CD14-positive monocyte (primary cell): ENCODE measurements at regions not wholly inside any gene's neighbourhood (a gene's known extent, or its start where the extent isn't known, plus 50 kb on each side); places are given as distances from the start of the nearest gene placed in this dataset.

Experiments
- DNase-seq, 3 donors: peaks; one replicate each; pipeline ENCODE4 v3.0.0-alpha.2; 2011 to 2022
- H2AFZ ChIP-seq: 2 replicates; pipeline ENCODE4 v1.6.0; 2012; ENCODE audit warnings: mild to moderate bottlenecking, low read depth, low read length, inconsistent platforms; ENCODE audit not compliant: insufficient read depth, poor library complexity, severe bottlenecking
- H3K27ac ChIP-seq, 2 donors: 1 replicate in 1 of 2; 2 replicates in 1 of 2; pipeline ENCODE4 v1.5.1; 2012 to 2013; ENCODE audit warnings: low read length in 2 of 2, control low read depth in 1 of 2, inconsistent platforms in 1 of 2, low read depth in 1 of 2, mild to moderate bottlenecking in 1 of 2
- H3K27me3 ChIP-seq, 2 donors: one replicate each; pipeline versions ENCODE4 v1.6.0 to v1.6.1; 2011 to 2013; ENCODE audit warnings: low read length in 2 of 2; ENCODE audit not compliant: control insufficient read depth in 2 of 2, insufficient read depth in 2 of 2
- H3K36me3 ChIP-seq, 2 donors: replicated peaks in 1 of 2; 1 replicate in 1 of 2; 2 replicates in 1 of 2; pipeline versions ENCODE4 v1.5.1 to v1.6.1; 2012 to 2013; ENCODE audit warnings: low read length in 2 of 2, control low read depth in 1 of 2, inconsistent platforms in 1 of 2, mild to moderate bottlenecking in 1 of 2; ENCODE audit not compliant: insufficient read depth in 2 of 2, control insufficient read depth in 1 of 2
- H3K4me1 ChIP-seq, 2 donors: 1 replicate in 1 of 2; 2 replicates in 1 of 2; pipeline versions ENCODE4 v1.5.1 to v1.6.1; 2012 to 2013; ENCODE audit warnings: low read length in 2 of 2, control low read depth in 1 of 2, inconsistent platforms in 1 of 2, mild to moderate bottlenecking in 1 of 2, moderate library complexity in 1 of 2; ENCODE audit not compliant: insufficient read depth in 2 of 2, control insufficient read depth in 1 of 2
- H3K4me2 ChIP-seq: replicated peaks from 2 replicates; pipeline ENCODE3; 2012; ENCODE audit warnings: low read length, moderate library complexity, mild to moderate bottlenecking; ENCODE audit not compliant: poor library complexity, severe bottlenecking; ENCODE audit errors: extremely low read depth
- H3K4me3 ChIP-seq, 3 experiments: fragments of 200-600 bp in 1 of 3; sonication (generic) in 1 of 3; replicated peaks in 1 of 3; 1 replicate in 2 of 3; 2 replicates in 1 of 3; pipeline ENCODE4 v1.5.1; 2011 to 2013; ENCODE audit warnings: low read length in 3 of 3, mild to moderate bottlenecking in 3 of 3, control low read depth in 2 of 3, low read depth in 2 of 3, inconsistent platforms in 1 of 3, moderate library complexity in 1 of 3
- H3K79me2 ChIP-seq: 2 replicates; pipeline ENCODE4 v1.6.0; 2012; ENCODE audit warnings: mild to moderate bottlenecking, control low read depth, inconsistent platforms, low read length, moderate library complexity; ENCODE audit not compliant: insufficient read depth
- H3K9ac ChIP-seq: 2 replicates; pipeline ENCODE4 v1.6.0; 2017; ENCODE audit warnings: low read length, mild to moderate bottlenecking; ENCODE audit not compliant: insufficient read depth, poor library complexity, severe bottlenecking
- H3K9me3 ChIP-seq, 2 donors: replicated peaks in 1 of 2; 1 replicate in 1 of 2; 2 replicates in 1 of 2; pipeline versions ENCODE4 v1.5.1 to v1.6.1; 2012 to 2013; ENCODE audit warnings: low read length in 2 of 2, control low read depth in 1 of 2; ENCODE audit not compliant: control insufficient read depth in 1 of 2, insufficient read depth in 1 of 2
- H4K20me1 ChIP-seq: 2 replicates; pipeline ENCODE4 v1.6.0; 2012; ENCODE audit warnings: mild to moderate bottlenecking, low read length, control low read depth, moderate library complexity; ENCODE audit not compliant: insufficient read depth
- H3K27ac Mint-ChIP-seq, 7 donors: one replicate each; pipeline ENCODE4 v1.8.0; 2020; ENCODE audit warnings: mild to moderate bottlenecking in 7 of 7, mixed read lengths in 7 of 7, moderate library complexity in 6 of 7, inconsistent platforms in 2 of 7
- H3K27me3 Mint-ChIP-seq, 3 donors: one replicate each; pipeline ENCODE4 v1.8.0; 2021 to 2022; ENCODE audit warnings: low read depth in 3 of 3, mild to moderate bottlenecking in 3 of 3, mixed read lengths in 3 of 3, moderate library complexity in 3 of 3, inconsistent platforms in 1 of 3
- H3K36me3 Mint-ChIP-seq, 2 donors: one replicate each; pipeline ENCODE4 v1.8.0; 2020; ENCODE audit warnings: mixed read lengths in 2 of 2, inconsistent platforms in 1 of 2, mild to moderate bottlenecking in 1 of 2
- H3K4me1 Mint-ChIP-seq: one replicate; pipeline ENCODE4 v1.8.0; 2020; ENCODE audit warnings: mild to moderate bottlenecking, mixed read lengths
- H3K4me3 Mint-ChIP-seq, 2 donors: one replicate each; pipeline ENCODE4 v1.8.0; 2020; ENCODE audit warnings: mild to moderate bottlenecking in 2 of 2, mixed read lengths in 2 of 2, moderate library complexity in 1 of 2
- H3K9me3 Mint-ChIP-seq, 7 donors: one replicate each; pipeline ENCODE4 v1.8.0; 2020 to 2022; ENCODE audit warnings: mixed read lengths in 7 of 7, mild to moderate bottlenecking in 6 of 7, moderate library complexity in 6 of 7, inconsistent platforms in 2 of 7
- CTCF ChIP-seq: fragments of 200-600 bp; IDR thresholded peaks from one replicate; pipeline ENCODE4 v1.8.0; 2022; ENCODE audit warnings: antibody characterized with exemption, mild to moderate bottlenecking
- WGBS: methylation state at CpG from one replicate; pipeline ENCODE4 v1.1.5; 2013; ENCODE audit warnings: missing lambda C conversion rate; ENCODE audit not compliant: insufficient coverage; 5-methylcytosine and 5-hydroxymethylcytosine counted together
- intact Hi-C, 2 donors: fragments of 100-400 bp; cut with micrococcal nuclease; formaldehyde crosslinking; loops; one replicate each; pipeline versions ENCODE4 v1.15.0 to v1.15.1; 2023

GRCh38 chr15:91515188-91515754 is 338.2 kb upstream of the SLCO3A1 start:
- H4K20me1 ChIP-seq: no peaks in the 10 kb centered on the region
- peak overlapping the region in 3 of 7 donors; percentile 47 to 79 (median 54) for H3K27ac Mint-ChIP-seq
- no peak for TF ChIP-seq CTCF
- H2AFZ ChIP-seq: no peak overlapping the region
- intact Hi-C loops: no loop called here
- H3K36me3 Mint-ChIP-seq: no peaks in the 10 kb centered on the region
- no peaks in the 10 kb centered on the region for H3K79me2 ChIP-seq
- peaks cover 0 to 3% (median 3%) of the 10 kb centered on the region in 3 donors for H3K27me3 Mint-ChIP-seq
- peak overlapping the region in 1 of 3 experiments; percentile 19 for H3K4me3 ChIP-seq
- H3K4me2 ChIP-seq: peak overlapping the region; percentile 26
- H3K4me3 Mint-ChIP-seq: peak overlapping the region in 1 of 2 donors; percentile 68
- H3K4me1 Mint-ChIP-seq: peaks cover 27% of the 10 kb centered on the region
- H3K27me3 ChIP-seq: no peaks in the 10 kb centered on the region
- no peaks in the 10 kb centered on the region for H3K9me3 ChIP-seq
- no peak overlapping the region for H3K9ac ChIP-seq
- H3K27ac ChIP-seq: no peak overlapping the region
- no peaks in the 10 kb centered on the region for H3K36me3 ChIP-seq
- 0% methylated on average over 3 of the region's 5 CpGs for whole genome bisulfite sequencing
- H3K9me3 Mint-ChIP-seq: no peaks in the 10 kb centered on the region
- DNase-seq: peak; percentile 43 to 75 (median 45)
- peaks cover 9 to 19% of the 10 kb centered on the region in 2 donors for H3K4me1 ChIP-seq

- H3K4me1 Mint-ChIP-seq: peaks cover 27% of the 10 kb centered on the region
- intact Hi-C loops: no loop called here
- Histone ChIP-seq H3K9ac (no peak overlapping the region), H2AFZ (no peak overlapping the region), H3K79me2 (no peaks in the 10 kb centered on the region), H4K20me1 (no peaks in the 10 kb centered on the region), H3K4me2 (no peak overlapping the region), H3K4me1 (peaks cover 9 to 19% of the 10 kb centered on the region in 2 donors), H3K4me3 (no peak overlapping the region), H3K27me3 (no peaks in the 10 kb centered on the region), H3K9me3 (no peaks in the 10 kb centered on the region), H3K36me3 (no peaks in the 10 kb centered on the region), H3K27ac (no peak overlapping the region)
- H3K9me3 Mint-ChIP-seq: no peaks in the 10 kb centered on the region
- TF ChIP-seq CTCF: no peak
- peaks cover 0 to 4% (median 3%) of the 10 kb centered on the region in 3 donors for H3K27me3 Mint-ChIP-seq
- DNase-seq: no peak
- no peaks in the 10 kb centered on the region for H3K36me3 Mint-ChIP-seq
- peak overlapping the region in 3 of 7 donors; percentile 2 to 58 (median 55) for H3K27ac Mint-ChIP-seq
- 100% methylated on average over 1 of the region's 2 CpGs for WGBS
- no peak overlapping the region for H3K4me3 Mint-ChIP-seq
Observed at GRCh38 chr15:91516866-91517265, 336.6 kb upstream of the SLCO3A1 start.
